Panc1 (cell line): ENCODE measurements at regions not wholly inside any gene's neighbourhood (a gene's known extent, or its start where the extent isn't known, plus 50 kb on each side); places are given as distances from the start of the nearest gene placed in this dataset.

Experiments used
- CTCF ChIP-seq: fragments of 450-650 bp; IDR thresholded peaks from 2 replicates; pipeline ENCODE4 v1.5.1; 2017; ENCODE audit warnings: mild to moderate bottlenecking
- POLR2AphosphoS5 ChIP-seq: IDR thresholded peaks from 2 replicates; pipeline ENCODE4 v1.6.1; 2012; ENCODE audit warnings: mild to moderate bottlenecking, low read depth, low read length, moderate library complexity
- REST ChIP-seq, 2 experiments: IDR thresholded peaks; 2 replicates each; pipeline ENCODE4 v1.6.1; 2011 to 2012; ENCODE audit warnings: low read depth in 2 of 2, control low read depth in 1 of 2, low read length in 1 of 2, mild to moderate bottlenecking in 1 of 2, moderate library complexity in 1 of 2; ENCODE audit not compliant: insufficient read depth in 1 of 2
- SIN3A ChIP-seq: IDR thresholded peaks from 2 replicates; pipeline ENCODE4 v1.6.1; 2012; ENCODE audit warnings: low read depth, mild to moderate bottlenecking, low read length, moderate library complexity, borderline replicate concordance; ENCODE audit not compliant: insufficient read depth
- TCF7L2 ChIP-seq: IDR thresholded peaks from 2 replicates; pipeline ENCODE4 v1.6.1; 2011; ENCODE audit warnings: mild to moderate bottlenecking, low read depth, low read length, inconsistent platforms

- peak; percentile 93 for TF ChIP-seq CTCF
- TF ChIP-seq REST (IDR thresholded peaks at IDR 0.05; ENCODE audit: insufficient read depth in 1 of 2, low read depth in 2 of 2, low read length in 1 of 2) = no peak
- no peak for TF ChIP-seq POLR2AphosphoS5
- no peak for TF ChIP-seq SIN3A
- TF ChIP-seq TCF7L2 = no peak
Measured at GRCh38 chr7:25854608-25855497, 297.1 kb upstream of the NFE2L3 start.
